ENCODE measurements at regions not wholly inside any gene's neighbourhood (a gene's known extent, or its start where the extent isn't known, plus 50 kb on each side); places are given as distances from the start of the nearest gene placed in this dataset.

DNA sequence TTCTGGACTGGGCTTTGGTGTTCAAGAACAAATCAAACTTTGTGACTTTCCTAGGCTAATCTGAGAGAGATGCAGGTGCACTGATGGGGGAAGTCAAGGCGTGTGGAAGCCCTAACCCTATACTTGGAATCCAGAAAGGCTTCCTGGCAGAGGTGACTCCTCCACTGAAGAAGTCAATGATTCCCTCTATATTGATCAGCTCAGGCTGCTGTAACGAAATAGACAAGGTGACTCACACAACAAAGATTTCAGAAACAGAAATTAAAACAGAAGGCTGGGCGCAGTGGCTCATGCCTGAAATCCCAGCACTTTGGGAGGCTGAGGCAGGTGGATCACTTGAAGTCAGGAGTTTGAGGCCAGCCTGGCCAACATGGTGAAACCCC, 69.6 kb upstream of the GGTA1 start:
- no peak for DNase-seq (ENCODE audit: low spot score)

DNA sequence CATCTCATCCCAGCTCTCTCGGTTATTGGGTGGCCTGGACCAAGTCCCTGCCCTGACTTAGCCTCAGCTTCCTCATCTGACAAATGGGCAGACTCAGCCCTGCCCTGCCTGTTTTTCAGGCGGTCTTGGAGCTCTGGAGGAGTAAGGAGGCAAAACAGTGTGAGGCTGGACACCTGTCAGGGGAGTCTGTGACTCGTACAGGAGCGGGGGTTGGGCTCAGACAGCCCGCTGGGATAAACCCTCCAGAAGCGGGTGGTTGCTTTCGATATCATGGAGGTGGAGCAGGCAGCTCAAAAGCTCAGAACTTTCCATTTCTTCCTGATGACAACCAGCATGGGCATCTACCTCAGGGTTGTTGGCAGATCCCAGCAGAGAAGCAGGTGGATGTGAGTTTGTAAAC, 72.9 kb upstream of the GGTA1 start:
- DNase-seq (ENCODE audit: low spot score): no peak

DNA sequence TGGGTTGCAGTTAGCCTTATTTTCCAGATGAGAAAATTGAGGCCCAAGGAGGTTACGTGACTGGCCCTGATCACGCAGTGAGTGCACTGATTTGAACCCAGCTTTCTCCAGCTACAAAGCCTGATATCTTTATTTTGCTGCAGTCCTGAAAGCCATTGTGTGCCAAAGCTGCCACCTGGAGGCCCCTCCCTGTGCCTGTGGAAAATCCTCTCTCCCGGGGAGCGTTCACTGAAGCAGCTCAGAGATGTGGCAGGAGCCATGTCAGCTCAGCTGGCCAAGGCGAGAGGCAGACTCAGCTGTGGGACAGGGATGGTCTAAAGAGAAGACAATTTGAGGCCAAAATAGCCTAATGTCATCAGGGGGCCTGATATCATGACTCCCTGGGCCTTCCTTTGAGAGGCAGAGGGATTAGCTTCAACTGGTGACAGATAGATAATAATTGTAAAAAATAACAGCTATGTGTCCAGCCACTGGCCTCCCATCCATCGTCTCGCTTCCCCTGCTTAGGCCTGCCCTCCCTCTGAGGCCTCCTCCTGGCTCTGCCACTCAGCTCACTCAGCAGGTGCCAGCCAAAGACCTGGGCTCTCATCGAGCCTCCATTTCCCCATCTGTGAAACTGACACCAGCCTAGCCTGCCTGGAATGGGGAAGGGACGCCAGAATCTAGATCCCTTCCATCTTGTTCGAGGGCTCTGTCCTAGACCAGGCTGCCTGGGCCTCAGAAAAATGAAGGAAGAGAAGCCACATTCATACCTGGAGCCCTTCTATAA, 74.3 kb upstream of the GGTA1 start:
- DNase-seq (ENCODE audit: low spot score): no peak

DNA sequence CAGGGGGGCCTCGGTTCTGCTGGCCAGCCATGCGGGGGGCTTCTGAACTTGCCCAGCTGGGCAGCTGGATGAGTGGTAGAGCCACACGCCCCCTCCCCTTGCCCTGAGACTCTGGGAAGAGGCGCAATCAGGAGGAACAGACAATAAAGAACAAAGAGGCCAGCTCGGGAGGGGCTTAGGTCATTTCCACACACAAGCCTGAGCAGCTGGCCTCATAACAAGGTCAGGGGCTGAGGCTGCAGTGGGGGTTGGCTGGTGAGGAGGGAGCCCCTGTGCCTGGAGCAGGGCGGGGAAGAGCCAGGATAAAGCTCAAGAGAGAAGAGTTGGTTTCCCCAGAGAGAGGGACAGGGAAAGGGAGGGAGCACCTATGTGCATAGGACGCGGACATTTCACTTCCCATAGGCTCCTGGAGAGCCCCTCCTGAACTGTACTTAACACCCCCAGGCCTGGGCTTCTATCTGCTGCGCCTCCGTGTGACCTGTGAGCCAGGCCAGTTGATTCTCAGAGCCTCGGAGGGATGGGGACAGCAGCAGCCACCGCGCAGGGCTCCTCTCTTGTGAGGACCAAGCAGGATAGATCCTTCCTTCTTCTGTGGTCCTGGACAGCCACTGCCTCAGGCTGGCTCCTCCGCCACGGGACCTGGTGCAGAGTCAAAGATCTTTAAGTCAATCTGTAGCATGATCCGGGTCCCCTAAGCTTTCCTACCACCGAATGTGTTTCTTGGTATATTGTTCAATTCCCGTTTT, 75.3 kb upstream of the GGTA1 start:
- DNase-seq (ENCODE audit: low spot score): no peak

DNA sequence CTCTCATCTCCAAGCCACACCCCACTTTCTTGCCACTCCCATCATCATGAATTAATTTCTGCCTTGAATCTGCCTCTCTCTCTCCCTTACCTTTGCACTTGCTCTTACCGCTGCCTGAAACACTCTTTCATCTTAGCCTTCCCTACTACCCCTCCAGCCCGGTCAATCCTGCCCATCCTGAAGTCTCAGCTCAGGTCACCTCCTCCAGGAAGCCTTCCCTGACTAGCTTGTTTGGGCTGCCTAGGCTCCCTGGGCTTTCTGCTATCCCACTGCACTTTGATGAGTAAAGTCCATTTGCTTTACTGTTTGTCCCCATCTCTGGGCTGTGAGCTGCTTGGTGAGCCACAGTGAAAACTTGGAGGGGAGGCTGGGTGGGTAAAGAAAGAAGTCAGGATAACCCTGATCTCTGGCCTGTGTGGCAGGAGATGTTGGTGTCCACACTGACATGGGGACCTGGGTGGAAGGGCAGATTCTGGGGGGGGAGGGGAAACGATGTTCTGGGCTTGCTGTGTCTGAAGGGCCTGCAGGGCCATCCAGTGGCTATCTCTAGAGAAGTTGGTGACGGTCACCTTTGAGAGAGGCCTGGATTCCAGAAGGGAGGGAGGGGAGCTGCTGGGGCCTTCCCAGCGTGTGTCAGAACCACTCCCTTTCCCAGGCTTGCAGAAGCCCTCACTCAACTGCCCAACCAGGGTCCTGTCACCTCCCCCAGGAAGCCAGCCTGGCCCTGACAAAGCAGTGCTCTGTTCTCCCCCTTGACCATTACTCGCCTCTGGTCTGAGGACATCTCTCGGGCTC, 75.0 kb upstream of the DAB2IP start:
- no peak for DNase-seq (ENCODE audit: low spot score)

DNA sequence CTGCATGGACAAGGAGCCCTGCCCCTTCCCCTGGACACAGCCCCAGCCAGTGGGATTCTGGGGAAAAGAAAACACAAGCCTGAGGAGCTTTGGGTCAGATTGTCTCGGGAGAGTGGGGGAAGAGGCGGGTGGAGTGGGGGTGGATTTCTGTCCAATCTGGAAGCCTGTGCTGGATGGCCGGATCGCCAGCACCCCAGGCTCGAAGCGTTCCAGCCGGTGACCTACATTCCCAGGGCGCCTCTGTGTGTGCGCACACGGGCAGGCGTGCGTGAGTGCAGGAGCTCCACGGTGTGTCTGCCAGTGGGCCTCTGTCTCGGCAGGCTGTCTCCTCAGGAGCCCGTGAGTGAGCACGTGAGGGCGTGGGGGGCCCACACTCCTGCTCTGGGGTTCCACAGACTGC, 74.3 kb upstream of the DAB2IP start:
- DNase-seq (ENCODE audit: low spot score): no peak

DNA sequence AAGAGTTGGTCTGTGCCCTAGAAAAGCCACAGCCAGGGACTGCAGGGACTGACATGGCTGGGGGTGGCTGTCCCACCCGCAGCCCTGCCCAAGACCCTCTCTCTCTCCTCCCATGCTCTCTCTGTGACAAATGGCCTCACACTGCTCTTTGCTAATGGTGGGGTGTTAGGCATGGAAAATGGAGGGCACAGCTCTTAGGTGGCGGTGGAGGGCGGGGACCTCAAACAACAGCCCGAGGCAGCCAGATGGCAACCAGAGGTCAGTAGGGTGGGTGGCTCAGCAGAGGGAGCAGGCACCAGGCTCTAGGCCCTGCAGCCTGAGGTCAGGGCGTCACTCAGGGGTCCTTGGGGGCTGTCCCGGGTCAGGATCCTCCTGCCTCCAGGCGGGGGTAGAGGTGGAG, 73.9 kb upstream of the DAB2IP start:
- no peak for DNase-seq (ENCODE audit: low spot score)

DNA sequence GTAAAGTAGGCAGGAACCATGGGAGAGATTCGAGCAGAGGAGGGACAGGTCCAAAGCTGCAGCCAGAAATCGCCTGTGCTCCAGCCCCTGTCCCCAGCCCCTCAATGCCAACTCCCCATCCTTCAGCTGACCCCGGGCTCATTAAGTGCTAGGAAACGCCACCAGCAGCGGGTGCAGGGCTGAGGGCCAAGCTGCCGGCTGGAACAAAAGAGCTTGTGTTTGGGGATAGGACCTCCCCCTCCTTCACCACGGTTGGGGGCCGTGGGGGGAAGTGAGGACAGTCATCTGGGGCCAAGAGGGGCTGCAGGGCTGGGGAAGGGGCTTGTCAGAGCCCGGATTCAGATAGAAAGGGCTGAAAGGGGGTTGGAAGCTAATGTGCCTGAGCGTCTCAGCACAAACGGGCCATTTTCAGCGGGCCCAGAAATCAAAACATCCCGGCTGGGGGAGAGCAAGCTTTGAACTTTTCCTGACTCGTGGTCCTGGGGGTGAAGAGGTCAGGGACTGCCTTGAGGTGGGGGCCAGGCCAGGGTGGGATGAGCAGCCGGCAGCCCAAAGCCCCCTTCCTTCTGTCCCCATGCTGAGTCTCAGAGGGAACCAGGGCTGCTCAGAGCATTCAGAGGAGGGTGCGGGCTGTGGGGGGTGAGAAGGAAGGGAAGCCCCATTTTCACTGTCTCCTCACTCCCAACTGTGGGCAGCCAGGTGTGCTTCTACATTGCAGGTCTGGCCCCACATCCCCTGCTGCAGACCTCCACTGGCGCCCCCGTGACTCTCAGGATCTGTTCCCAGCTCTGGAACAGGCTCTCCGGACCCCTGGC, 69.4 kb upstream of the DAB2IP start:
- no peak for DNase-seq (ENCODE audit: low spot score)

DNA sequence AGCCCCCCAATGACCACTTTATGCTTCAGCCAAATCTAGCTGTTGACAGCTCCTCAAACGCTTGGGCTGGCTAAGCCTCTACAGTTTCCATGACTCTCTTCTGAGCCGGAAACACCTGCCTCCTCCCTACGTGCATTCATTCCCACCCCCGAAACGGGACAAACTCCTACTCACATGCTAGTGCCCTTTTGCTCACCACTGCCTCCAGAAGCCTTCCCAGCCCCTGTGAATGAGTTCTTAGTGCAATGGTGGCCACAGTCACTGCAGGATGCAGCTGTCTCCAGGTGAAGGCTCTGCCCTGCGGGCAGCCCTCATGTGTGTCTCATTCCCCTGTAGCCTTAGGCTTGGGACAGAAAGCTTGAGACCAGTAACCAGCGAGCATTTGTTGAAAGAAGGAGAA, 68.8 kb upstream of the DAB2IP start:
- DNase-seq (ENCODE audit: low spot score): no peak

DNA sequence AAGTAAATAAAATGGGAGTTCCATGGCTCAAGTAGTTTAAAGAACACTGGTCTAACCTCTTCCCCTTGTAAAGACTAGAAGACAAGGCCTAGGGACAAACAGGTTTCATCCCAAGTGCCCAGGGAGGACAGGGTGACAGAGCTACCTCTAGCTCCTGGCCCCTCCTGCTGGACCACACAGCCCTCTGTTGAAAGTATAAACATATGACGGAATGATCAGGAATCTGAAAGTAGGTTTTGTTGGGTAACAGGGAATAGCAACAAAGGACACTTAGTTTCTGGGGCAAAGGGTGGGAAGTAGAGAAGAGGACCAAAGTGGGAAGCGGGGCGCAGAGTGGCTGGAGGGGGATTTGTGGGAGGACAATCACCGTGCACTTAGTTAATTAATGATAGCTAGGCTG, 67.0 kb upstream of the DAB2IP start:
- no peak for DNase-seq (ENCODE audit: low spot score)

DNA sequence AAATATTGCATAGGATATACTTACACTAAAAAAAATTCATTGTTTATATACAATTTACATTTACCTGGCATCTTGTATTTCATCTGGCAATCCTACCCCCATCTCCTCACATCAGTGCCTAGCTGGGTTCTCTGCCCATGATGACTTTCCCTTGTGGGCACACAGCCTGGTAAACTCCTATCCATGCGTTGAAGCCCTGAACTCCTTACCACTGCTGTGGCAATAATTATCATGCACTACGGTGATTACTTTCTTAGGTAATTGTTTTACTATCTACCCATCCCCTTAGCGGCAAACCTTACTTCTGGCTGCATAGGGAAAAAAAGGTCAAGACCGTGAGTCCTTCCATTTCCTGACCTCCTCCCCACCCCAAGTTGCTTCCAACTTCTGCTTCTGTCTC, 63.6 kb upstream of the DAB2IP start:
- no peak for DNase-seq (ENCODE audit: low spot score)

DNA sequence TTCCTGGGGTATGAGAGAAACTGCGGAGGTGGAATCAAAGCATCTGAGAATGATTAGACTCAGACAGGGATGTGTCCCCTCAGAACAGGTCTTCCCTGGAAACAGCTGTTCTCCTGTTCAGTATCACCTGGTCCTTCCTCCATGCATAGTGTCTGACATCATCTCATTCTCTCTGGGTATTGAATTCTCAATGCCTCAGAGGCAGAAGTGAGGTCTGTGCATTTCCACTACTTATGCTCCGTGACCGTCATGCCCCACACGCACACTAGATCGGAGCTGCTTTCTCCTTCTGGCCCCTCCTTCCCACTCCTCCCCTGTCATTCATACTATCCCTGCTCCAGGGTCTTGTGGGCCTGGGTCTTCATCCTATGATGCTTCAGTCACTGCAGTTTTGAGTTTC, 61.4 kb upstream of the DAB2IP start:
- DNase-seq (ENCODE audit: low spot score): no peak

DNA sequence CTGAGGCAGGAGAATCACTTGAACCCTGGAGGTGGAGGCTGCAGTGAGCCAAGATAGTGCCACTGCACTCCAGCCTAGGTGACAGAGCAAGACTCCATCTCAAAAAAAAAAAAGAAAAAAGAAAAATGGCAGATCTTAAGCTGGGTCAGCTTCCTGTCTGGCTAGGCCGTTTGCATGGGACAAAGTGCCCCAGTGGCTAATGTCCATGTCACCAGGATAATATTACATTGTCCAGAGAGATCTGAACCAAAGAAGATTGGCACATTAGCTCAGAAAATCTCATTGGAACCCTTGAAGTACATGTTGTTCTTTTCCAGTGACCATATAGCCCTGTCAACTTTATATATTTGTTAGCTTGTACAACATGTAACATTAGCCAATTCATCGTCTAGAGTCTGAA, 59.2 kb upstream of the DAB2IP start:
- DNase-seq (ENCODE audit: low spot score): no peak

DNA sequence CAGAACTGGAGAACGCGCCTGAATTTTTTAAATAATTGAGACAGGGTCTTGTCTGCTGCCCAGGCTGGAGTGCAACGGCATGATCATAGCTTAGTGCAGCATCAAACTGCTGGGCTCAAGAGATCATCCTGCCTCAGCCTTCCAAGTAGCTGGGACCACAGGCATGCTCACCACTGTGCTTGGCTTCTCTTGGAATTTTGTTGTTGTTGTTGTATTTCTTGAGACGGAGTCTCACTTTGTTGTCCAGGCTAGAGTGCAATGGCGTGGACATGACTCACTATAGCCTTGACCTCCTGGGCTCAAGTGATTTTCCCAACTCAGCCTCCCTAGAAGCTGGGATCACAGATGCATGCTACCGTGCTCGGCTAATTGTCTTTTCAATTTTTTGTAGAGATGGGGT, 58.4 kb upstream of the DAB2IP start:
- no peak for DNase-seq (ENCODE audit: low spot score)

DNA sequence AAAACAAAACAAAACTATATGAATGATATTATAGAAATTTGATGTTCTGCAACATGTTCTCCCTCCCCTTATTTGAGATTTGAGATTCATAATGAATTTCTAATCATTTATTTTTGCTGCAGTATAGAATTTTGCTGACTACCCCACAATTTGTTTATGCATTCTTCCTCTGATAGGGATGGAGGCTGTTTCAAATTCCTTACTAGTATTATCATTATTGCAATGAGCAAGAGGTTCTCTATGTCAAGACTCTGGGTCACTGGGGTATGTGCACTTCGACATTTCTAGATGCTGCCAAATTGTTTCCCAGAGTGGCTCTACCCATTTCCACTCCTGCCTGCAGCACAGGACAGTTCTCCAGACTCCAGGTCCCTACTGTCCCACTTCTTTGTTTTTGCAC, 54.9 kb upstream of the DAB2IP start:
- DNase-seq (ENCODE audit: low spot score): no peak

DNA sequence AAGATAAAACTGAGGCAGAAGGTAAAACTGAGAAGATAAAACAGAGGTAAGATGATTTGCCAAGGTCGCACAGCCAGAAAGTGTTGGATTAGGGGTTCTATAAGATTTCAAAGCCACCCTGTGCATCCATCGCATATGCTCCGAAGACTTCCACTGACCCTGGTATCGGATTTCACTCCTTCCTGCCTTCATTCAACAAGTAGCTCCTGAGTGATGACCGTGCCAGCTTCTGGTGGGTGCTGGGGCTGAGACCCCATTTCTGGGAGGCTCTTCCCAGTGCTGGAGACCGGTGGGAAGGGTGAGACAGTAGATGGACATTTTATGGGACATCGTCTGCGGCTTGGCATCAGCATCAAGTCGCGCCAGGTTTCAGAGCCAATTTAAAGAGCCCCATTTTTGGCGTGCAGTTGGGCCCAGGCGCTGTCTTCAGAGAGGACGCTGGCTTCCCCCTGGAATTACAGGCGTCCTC, 53.7 kb upstream of the DAB2IP start:
- no peak for DNase-seq (ENCODE audit: low spot score)

DNA sequence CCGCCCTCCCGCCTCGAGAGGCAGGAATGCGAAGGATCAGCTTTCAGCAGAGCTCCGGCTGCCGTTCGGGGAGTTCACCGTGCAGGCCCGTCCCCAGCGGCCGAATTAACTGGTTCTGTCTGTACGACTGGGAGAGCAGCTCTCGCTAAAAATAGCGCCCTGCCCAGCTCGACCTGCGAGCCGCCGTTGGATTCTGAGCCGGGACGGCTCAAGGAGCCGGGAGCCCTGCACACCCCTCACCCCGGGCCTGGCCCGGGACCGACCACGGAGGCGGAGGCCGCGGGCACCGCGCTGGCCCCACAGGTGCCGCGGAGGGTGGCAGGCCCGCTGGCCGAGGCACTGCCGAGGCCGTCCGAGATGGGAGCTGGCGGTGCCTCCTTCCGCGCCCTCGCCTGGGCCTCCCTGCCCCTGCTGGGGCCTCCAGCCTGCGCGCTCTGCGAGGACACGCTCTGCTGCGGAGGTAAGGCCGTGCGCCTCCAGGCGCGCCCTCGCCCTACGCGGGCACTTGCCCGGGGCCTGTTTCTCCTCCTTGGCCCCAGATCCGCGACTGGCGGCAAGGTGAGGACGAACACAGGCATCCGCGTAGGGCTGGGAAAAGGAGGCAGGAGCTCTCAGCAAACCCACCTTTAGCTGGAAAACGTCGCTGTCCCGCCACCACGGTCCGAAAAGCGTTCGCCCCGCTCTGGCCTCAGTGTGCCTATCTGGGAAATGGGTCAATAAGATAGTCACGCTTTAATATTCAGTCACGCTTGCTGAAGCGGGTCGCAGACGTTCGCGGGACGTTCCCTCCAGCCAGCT, 53.1 kb upstream of the DAB2IP start:
- DNase-seq (ENCODE audit: low spot score): peak; percentile 93

DNA sequence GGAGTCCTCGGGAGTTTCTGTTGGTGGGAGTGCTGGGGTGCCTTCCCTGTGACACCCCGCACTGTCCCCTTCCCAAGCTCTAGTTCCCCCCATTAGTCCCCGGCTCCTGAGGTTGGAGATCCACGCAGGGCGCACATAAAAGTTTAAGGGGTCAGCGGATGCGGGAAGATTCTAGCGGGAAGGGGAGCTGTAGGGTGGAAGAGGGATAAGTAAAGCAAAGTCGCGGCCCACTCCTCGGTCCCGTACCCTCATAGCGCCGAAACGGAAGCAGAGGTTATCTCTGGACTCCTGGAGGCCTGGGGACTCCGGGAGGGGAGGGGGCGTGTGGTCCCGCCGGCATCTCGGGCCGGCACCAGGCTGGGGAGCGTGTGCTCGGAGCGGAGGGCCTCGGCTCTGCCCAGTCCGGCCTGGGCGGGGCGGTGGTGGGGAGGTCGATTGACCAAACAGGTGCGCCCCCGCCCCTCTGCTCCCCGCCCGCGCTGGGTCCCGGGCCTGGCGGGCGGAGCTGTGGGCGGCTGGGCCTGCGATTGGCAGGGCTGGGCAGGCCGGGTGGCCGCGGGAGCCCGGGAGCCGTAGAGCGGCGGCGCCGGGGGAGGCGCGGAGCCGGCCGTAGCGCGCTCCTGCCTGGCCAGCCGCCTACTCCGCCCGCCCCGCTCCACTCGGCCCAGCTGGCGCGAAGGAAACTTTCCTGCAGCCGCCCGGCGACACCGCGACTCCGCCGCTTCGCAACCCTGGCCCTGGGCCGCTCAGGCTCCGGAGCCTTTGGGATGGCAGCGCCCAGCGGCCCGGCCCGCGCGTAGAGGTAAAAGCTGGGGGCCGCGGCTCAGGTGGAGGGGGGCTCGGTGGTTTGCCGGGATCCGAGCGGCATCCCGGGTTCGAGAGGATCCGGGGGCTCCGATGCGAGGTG, 52.2 kb upstream of the DAB2IP start:
- peak; percentile 98 for DNase-seq (ENCODE audit: low spot score)

DNA sequence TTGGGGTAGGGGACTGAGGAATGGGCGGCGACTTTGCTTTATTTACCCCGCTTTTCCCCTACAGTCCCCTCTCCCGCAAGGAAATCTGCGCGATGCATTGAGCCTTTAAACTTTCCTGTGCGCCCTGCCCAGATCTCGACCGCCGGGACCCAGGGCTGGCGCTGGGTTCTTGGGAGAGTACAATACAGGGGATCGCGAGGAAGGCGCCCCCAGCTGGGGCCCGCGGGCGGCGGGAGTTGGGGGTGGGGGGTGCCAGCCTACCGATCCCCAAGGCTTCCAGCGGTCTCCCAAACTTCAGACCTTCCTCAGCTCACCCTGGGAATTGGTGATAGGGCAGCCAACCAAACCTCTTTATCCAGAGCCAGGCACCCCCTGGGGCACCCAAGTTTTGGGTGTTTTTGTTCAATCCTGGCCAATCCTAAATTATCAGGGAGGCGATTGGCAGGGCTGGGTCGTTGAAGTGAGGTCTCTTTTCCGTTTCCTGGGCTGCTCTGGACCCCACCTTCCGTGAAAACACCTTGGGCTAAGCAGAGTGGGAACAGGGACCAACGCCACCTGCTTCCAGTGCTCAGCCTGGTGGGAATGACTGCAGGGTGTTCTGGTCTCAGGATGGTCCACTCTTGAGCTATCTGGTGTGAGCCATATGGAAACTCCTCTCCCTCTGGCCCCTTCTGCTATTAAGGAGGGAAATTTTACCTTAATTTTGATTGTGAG, 51.4 kb upstream of the DAB2IP start:
- DNase-seq (ENCODE audit: low spot score): peak; percentile 60

Data from iPS-NIHi11 (cell line).